GM23338 (cell line): ENCODE measurements at regions not wholly inside any gene's neighbourhood (a gene's known extent, or its start where the extent isn't known, plus 50 kb on each side); places are given as distances from the start of the nearest gene placed in this dataset.
A peak's percentile ranks its signal among the peaks of the same experiment; 100 is the strongest.
"Not testable (repeated sequence)": the region's sequence is repeated elsewhere in the genome, so short reads cannot be mapped to it uniquely, and the experiment has no call there.

Experiments used
- ATAC-seq: fragments of 200-7000 bp; cut with Tn5 transposase; 3 replicates; pipeline ENCODE4 v1.9.1; 2020
- DNase-seq: peaks from one replicate; pipeline ENCODE4 v3.0.0-alpha.2; 2015; ENCODE audit warnings: low spot score
- H2AFZ ChIP-seq: fragments of 200-600 bp; sonication (generic); 2 replicates; pipeline ENCODE4 v1.8.0; 2016; ENCODE audit warnings: antibody characterized with exemption, mild to moderate bottlenecking, moderate library complexity
- H3F3A ChIP-seq: fragments of 200-600 bp; sonication (generic); replicated peaks from 2 replicates; pipeline ENCODE4 v1.8.0; 2017; ENCODE audit warnings: antibody characterized with exemption, mixed run types, low read depth
- H3K27ac ChIP-seq: fragments of 200-600 bp; sonication (generic); 2 replicates; pipeline ENCODE4 v1.6.1; 2016; ENCODE audit warnings: low read depth
- H3K27me3 ChIP-seq: fragments of 200-600 bp; sonication (generic); 2 replicates; pipeline ENCODE4 v1.8.0; 2016; ENCODE audit warnings: mild to moderate bottlenecking, mixed run types, moderate library complexity; ENCODE audit not compliant: insufficient read depth
- H3K36me3 ChIP-seq: fragments of 200-600 bp; sonication (generic); 2 replicates; pipeline ENCODE4 v1.8.0; 2016; ENCODE audit warnings: mild to moderate bottlenecking; ENCODE audit not compliant: insufficient read depth
- H3K4me1 ChIP-seq: fragments of 200-600 bp; sonication (generic); 2 replicates; pipeline ENCODE4 v1.8.0; 2016; ENCODE audit warnings: mild to moderate bottlenecking, moderate library complexity; ENCODE audit not compliant: insufficient read depth
- H3K4me2 ChIP-seq: fragments of 200-600 bp; sonication (generic); 2 replicates; pipeline ENCODE4 v1.7.1; 2017; ENCODE audit warnings: mixed run types
- H3K4me3 ChIP-seq: fragments of 200-600 bp; sonication (generic); 2 replicates; pipeline ENCODE4 v1.6.1; 2016; ENCODE audit warnings: mixed run types
- H3K79me2 ChIP-seq: fragments of 200-600 bp; sonication (generic); replicated peaks from 2 replicates; pipeline ENCODE4 v1.8.0; 2017; ENCODE audit warnings: mild to moderate bottlenecking; ENCODE audit not compliant: insufficient read depth
- H3K9me2 ChIP-seq: fragments of 200-600 bp; sonication (generic); 2 replicates; pipeline ENCODE4 v1.8.0; 2017; ENCODE audit not compliant: insufficient read depth
- H4K20me1 ChIP-seq: fragments of 200-600 bp; sonication (generic); replicated peaks from 2 replicates; pipeline ENCODE4 v1.8.0; 2017; ENCODE audit warnings: mild to moderate bottlenecking; ENCODE audit not compliant: insufficient read depth
- H3K27ac Mint-ChIP-seq: 2 replicates; pipeline ENCODE4 v1.8.0; 2020; ENCODE audit warnings: inconsistent platforms, mild to moderate bottlenecking, moderate library complexity, mixed read lengths
- H3K27me3 Mint-ChIP-seq: 3 replicates; pipeline ENCODE4 v1.8.0; 2022; ENCODE audit warnings: low read depth, mild to moderate bottlenecking, moderate library complexity, mixed read lengths, inconsistent platforms; ENCODE audit not compliant: insufficient read depth, poor library complexity
- H3K36me3 Mint-ChIP-seq: 3 replicates; pipeline ENCODE4 v1.8.0; 2021; ENCODE audit warnings: low read depth, mild to moderate bottlenecking, inconsistent platforms, moderate library complexity, mixed read lengths
- H3K4me1 Mint-ChIP-seq: 3 replicates; pipeline ENCODE4 v1.8.0; 2020; ENCODE audit warnings: mild to moderate bottlenecking, inconsistent platforms, mixed read lengths
- H3K4me3 Mint-ChIP-seq: 3 replicates; pipeline ENCODE4 v1.8.0; 2021; ENCODE audit warnings: moderate library complexity, mild to moderate bottlenecking, inconsistent platforms, mixed read lengths
- H3K9me3 Mint-ChIP-seq: 3 replicates; pipeline ENCODE4 v1.8.0; 2020; ENCODE audit warnings: moderate library complexity, mild to moderate bottlenecking, inconsistent platforms, mixed read lengths
- CREB1 ChIP-seq: fragments of 250-450 bp; sonication (Bioruptor Pico); IDR thresholded peaks from 2 replicates; pipeline ENCODE4 v1.5.0; 2020; ENCODE audit warnings: low read depth, mild to moderate bottlenecking, moderate library complexity
- ETS1 ChIP-seq: IDR thresholded peaks from 2 replicates; pipeline ENCODE4 v1.6.1; 2016; ENCODE audit warnings: antibody characterized with exemption
- EZH2 ChIP-seq: fragments of 200-600 bp; sonication (generic); IDR thresholded peaks from one replicate; pipeline ENCODE4 v1.8.0; 2017; ENCODE audit warnings: antibody characterized with exemption, mild to moderate bottlenecking, low read depth; ENCODE audit not compliant: unreplicated experiment
- EZH2phosphoT487 ChIP-seq: fragments of 200-600 bp; sonication (generic); IDR thresholded peaks from one replicate; pipeline ENCODE4 v1.8.1; 2018; ENCODE audit warnings: antibody characterized with exemption; ENCODE audit not compliant: unreplicated experiment
- JUNB ChIP-seq: IDR thresholded peaks from one replicate; pipeline ENCODE4 v1.6.1; 2016; ENCODE audit warnings: antibody characterized with exemption; ENCODE audit not compliant: unreplicated experiment
- NANOG ChIP-seq: IDR thresholded peaks from 2 replicates; pipeline ENCODE4 v1.6.1; 2016; ENCODE audit warnings: antibody characterized with exemption, borderline replicate concordance
- POLR2AphosphoS5 ChIP-seq: IDR thresholded peaks from 2 replicates; pipeline ENCODE4 v1.6.1; 2016; ENCODE audit warnings: antibody characterized with exemption, low read depth
- REST ChIP-seq: IDR thresholded peaks from one replicate; pipeline ENCODE4 v1.6.1; 2018; ENCODE audit warnings: antibody characterized with exemption; ENCODE audit not compliant: unreplicated experiment
- ZNF331 ChIP-seq: fragments of 250-450 bp; sonication (Bioruptor Pico); IDR thresholded peaks from 2 replicates; pipeline ENCODE4 v1.5.0; 2020; ENCODE audit warnings: low read depth, mild to moderate bottlenecking, moderate library complexity
- ZNF462 ChIP-seq: fragments of 250-450 bp; sonication (Bioruptor Pico); IDR thresholded peaks from 2 replicates; pipeline ENCODE4 v1.5.0; 2020; ENCODE audit warnings: mild to moderate bottlenecking, moderate library complexity

- H3K9me3 Mint-ChIP-seq, DNase-seq, H4K20me1 ChIP-seq, H2AFZ ChIP-seq, ATAC-seq, H3K79me2 ChIP-seq, H3K9me2 ChIP-seq, H3K27ac Mint-ChIP-seq, H3K4me1 ChIP-seq, H3K36me3 ChIP-seq, H3K4me3 Mint-ChIP-seq, H3K4me1 Mint-ChIP-seq, H3K27me3 ChIP-seq, H3K36me3 Mint-ChIP-seq, H3F3A ChIP-seq, H3K4me3 ChIP-seq, H3K4me2 ChIP-seq, H3K27me3 Mint-ChIP-seq, H3K27ac ChIP-seq: not testable (repeated sequence)
Observed at GRCh38 chr6:11372186-11372790, 139.8 kb upstream of the NEDD9 start.

GRCh38 chr6:11370191-11371018, 137.9 kb upstream of the NEDD9 start:
- ATAC-seq = peak; percentile 48
- Mint-ChIP-seq H3K4me1 (peaks cover 12% of the 10 kb centered on the region), H3K4me3 (no peak overlapping the region), H3K27ac (no peak overlapping the region), H3K36me3 (no peaks in the 10 kb centered on the region), H3K9me3 (no peaks in the 10 kb centered on the region), H3K27me3 (peaks cover 1% of the 10 kb centered on the region)
- Histone ChIP-seq H3K27me3 (no peaks in the 10 kb centered on the region), H3F3A (no peaks in the 10 kb centered on the region), H2AFZ (peak overlapping the region; percentile 82), H3K4me1 (0 out of 2 replicates have a peak, but pooled peaks cover 4% of the 10 kb centered on the region), H3K36me3 (no peaks in the 10 kb centered on the region), H3K79me2 (no peaks in the 10 kb centered on the region), H3K9me2 (no peaks in the 10 kb centered on the region), H4K20me1 (no peaks in the 10 kb centered on the region), H3K4me3 (no peak overlapping the region), H3K27ac (no peak overlapping the region; the same call in 1 of the 2 replicates), H3K4me2 (peak overlapping the region; percentile 18; the same call in 1 of the 2 replicates)
- DNase-seq = peak; percentile 5
- no peak for TF ChIP-seq JUNB
- TF ChIP-seq POLR2AphosphoS5 = no peak
- no peak for TF ChIP-seq REST
- TF ChIP-seq ZNF331 (CRISPR knock-in tag) = no peak
- no peak for TF ChIP-seq ETS1
- TF ChIP-seq CREB1 (CRISPR knock-in tag) = no peak
- no peak for TF ChIP-seq EZH2
- no peak for TF ChIP-seq EZH2phosphoT487
- no peak for TF ChIP-seq ZNF462 (CRISPR knock-in tag)
- TF ChIP-seq NANOG = no peak
